NT2/D1 (cell line): ENCODE measurements at regions not wholly inside any gene's neighbourhood (a gene's known extent, or its start where the extent isn't known, plus 50 kb on each side); places are given as distances from the start of the nearest gene placed in this dataset.

Experiments used
- SUZ12 ChIP-seq: IDR thresholded peaks from 2 replicates; pipeline ENCODE4 v1.6.1; 2011; ENCODE audit not compliant: insufficient read length, insufficient read depth; ENCODE audit errors: extremely low read depth
- ZNF274 ChIP-seq: IDR thresholded peaks from 2 replicates; pipeline ENCODE4 v1.6.1; 2011; ENCODE audit warnings: mild to moderate bottlenecking, low read depth, low read length

GRCh38 chr10:123574109-123574698, 92.0 kb upstream of the GPR26 start:
- TF ChIP-seq ZNF274, result no peak
- no peak for TF ChIP-seq SUZ12
